ENCODE measurements at regions not wholly inside any gene's neighbourhood (a gene's known extent, or its start where the extent isn't known, plus 50 kb on each side); places are given as distances from the start of the nearest gene placed in this dataset.

DNA sequence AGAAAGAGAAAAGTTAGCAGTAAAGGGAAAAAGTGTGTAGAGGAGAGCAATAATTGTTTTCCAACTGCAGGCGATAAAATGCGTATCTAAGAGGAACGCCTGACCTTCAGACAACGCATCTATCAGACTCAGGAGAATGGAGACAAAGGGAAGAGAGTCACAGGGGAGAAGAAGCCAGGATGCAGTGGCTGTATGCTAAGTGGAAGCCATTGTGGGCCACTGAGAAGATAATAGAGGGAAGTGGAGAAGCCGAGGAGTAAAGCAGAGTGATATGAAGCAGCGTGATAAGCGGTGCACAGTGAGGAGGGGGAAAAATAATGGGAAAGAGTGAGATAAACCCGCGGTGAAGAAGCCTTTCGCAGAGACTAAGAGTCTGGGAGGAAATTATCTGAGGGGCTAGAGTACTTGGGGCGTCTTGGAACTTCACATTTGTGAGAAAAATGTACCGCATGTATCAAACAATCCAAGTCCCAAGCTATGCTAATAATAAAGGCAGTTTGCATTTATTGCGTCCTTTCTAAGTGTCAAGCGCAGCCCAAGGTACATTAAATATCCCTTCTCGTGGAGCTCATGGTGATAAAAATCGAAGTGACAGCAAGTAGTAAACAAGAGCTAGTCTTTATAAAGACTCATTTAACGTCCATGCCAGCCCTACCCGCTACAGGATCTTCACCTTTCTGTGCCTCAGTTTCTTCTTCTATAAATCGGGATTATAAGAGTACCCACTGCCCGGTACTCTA, 259.8 kb upstream of the PROX1 start:
- H3K4me3 ChIP-seq (ENCODE audit: low read depth, low read length) = no peak overlapping the region
- TF ChIP-seq, protein P1, sequence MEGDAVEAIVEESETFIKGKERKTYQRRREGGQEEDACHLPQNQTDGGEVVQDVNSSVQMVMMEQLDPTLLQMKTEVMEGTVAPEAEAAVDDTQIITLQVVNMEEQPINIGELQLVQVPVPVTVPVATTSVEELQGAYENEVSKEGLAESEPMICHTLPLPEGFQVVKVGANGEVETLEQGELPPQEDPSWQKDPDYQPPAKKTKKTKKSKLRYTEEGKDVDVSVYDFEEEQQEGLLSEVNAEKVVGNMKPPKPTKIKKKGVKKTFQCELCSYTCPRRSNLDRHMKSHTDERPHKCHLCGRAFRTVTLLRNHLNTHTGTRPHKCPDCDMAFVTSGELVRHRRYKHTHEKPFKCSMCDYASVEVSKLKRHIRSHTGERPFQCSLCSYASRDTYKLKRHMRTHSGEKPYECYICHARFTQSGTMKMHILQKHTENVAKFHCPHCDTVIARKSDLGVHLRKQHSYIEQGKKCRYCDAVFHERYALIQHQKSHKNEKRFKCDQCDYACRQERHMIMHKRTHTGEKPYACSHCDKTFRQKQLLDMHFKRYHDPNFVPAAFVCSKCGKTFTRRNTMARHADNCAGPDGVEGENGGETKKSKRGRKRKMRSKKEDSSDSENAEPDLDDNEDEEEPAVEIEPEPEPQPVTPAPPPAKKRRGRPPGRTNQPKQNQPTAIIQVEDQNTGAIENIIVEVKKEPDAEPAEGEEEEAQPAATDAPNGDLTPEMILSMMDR (IDR thresholded peaks at IDR 0.05; ENCODE audit: control insufficient read depth, extremely low read depth, insufficient read depth) = no peak
- DNase-seq (ENCODE audit: low read depth) = no peak

DNA sequence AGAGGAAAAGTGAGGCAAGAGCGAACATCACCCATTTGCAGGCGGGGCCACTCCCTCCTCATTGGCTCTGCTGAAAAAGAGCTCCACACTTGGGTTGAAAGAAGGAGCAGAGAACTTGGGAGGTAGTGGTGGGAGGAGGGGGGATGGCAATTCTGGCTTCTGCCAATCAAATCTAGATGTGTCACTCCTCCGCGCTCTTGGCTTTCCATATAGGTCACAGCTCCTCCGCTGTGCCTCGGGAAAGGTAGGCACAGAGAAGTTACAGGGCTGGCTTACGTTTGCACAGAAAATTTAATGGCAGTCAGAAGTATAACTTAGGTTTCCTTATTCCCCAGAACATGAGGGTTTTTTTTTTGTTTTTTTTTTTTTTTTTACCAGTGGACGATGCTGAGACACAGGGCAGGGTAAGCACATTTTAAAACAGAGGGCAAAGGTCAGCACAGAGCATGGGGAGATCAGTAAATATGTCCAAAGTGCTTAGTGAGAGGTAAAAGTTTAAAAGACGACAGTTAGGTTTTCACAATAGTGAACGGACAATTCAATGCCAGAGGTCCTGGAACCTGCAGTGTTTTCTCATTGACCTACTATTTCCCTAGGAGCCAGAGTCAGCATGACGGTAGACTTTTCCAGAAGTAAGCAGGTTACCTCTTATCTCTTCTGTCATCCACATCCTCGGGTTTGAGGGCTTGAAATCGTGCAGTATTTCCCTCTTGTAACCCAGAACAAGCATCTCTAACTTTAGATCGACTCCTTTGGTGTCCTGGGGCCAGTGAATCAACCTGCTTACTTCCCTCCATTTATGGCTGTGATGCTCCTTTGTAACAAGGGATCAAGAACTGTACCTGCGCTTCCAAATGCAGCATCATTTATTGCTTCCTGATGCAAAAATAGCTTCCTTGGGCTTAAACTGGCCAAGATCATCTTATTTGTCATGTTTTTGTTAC, 258.9 kb upstream of the PROX1 start:
- no peak for DNase-seq (ENCODE audit: low read depth)
- TF ChIP-seq, protein P1 (IDR thresholded peaks at IDR 0.05; ENCODE audit: control insufficient read depth, extremely low read depth, insufficient read depth) = no peak
- no peak overlapping the region for H3K4me3 ChIP-seq (ENCODE audit: low read depth, low read length)

DNA sequence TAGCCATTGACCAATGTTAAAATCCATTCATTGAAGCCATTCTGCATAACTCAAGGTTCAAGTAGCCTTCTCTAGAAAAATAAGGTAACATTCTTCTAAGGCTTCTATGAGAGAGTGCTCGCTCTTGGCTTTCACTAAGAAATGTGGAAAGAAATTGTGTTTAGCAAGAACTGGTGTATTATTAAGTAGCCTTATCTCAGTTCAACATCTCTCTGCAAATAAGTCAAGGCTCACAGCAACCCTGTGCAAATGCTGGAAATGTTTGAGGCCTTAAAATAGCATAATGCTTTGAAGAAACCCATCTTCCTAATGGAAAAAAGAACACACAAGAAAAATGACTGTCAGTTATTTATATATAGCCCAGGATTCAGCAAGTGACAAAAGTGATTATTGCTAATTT, 254.1 kb upstream of the PROX1 start:
- TF ChIP-seq, protein P1 (IDR thresholded peaks at IDR 0.05; ENCODE audit: control insufficient read depth, extremely low read depth, insufficient read depth) = no peak
- DNase-seq (ENCODE audit: low read depth) = no peak
- no peak overlapping the region for H3K4me3 ChIP-seq (ENCODE audit: low read depth, low read length)

DNA sequence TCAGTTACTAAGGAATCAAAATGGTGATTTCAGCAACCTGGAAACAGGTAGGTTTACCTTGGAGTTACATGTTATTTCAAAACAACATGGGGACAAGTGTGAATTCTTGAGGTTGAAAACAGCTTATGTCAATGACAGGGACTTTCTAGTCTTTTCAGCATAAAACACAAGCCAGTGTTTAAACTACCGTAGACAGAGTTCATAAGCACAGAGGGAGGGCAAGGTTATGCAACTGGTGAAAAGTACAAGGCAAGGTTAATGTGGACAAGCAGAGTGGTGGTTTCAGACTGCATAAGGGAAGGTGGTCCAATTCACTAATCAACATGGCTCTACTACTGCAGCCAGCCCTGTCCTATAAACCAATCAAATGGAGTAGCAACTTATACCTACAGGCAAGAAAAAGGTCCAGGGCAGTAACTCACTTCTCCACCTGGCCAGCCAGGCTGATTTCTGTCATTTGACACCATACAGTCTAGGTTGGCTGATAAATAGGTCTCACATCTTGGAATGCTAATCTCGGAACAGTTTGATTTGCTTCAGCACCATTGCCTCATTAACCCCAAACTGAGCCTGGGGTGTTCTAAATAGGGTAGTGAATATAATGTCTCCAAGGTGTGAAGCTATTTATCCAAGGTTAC, 250.3 kb upstream of the PROX1 start:
- DNase-seq (ENCODE audit: low read depth) = no peak
- H3K4me3 ChIP-seq (ENCODE audit: low read depth, low read length) = no peak overlapping the region
- TF ChIP-seq, protein P1 (IDR thresholded peaks at IDR 0.05; ENCODE audit: control insufficient read depth, extremely low read depth, insufficient read depth) = no peak

DNA sequence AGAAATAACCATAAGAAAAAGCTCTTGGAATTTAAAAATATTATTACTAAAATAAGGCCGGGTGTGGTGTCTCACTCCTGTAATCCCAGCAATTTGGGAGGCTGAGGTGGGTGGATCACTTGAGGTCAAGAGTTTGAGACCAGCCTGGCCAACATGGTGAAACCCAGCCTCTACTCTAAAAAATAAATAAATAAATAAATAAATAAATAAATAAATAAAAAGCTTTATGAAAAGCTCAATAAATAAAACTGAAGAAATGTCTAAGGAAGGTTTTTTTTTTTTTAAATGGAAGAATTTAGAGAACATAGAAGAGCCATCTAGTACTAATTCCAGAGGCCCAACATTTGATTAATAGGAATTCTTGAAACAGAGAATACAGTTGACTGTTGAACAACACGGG, 249.1 kb upstream of the PROX1 start:
- no peak overlapping the region for H3K4me3 ChIP-seq (ENCODE audit: low read depth, low read length)
- no peak for DNase-seq (ENCODE audit: low read depth)
- TF ChIP-seq, protein P1 (IDR thresholded peaks at IDR 0.05; ENCODE audit: control insufficient read depth, extremely low read depth, insufficient read depth) = no peak

DNA sequence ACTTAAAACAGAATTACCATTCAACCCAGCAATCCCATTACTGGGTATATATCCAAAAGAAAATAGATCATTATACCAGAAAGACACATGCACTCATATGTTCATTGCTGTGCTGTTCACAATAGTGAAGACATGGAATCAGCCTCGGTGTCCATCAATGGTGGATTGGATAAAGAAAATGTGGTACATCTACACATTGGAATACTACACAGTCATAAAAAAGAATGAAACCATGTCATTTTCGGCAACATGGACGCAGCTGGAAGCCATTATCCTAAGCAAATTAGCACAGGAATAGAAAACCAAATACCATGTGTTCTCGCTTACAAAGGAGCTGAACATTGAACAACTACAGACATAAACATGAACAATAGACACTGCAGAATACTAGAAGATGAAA, 244.8 kb upstream of the PROX1 start:
- TF ChIP-seq, protein P1 (IDR thresholded peaks at IDR 0.05; ENCODE audit: control insufficient read depth, extremely low read depth, insufficient read depth) = no peak
- no peak for DNase-seq (ENCODE audit: low read depth)
- no peak overlapping the region for H3K4me3 ChIP-seq (ENCODE audit: low read depth, low read length)
